GM12878 (cell line): ENCODE measurements at regions not wholly inside any gene's neighbourhood (a gene's known extent, or its start where the extent isn't known, plus 50 kb on each side); places are given as distances from the start of the nearest gene placed in this dataset.

Source experiments
- ATAC-seq: fragments of 200-7000 bp; cut with Tn5 transposase; 3 replicates; pipeline ENCODE4 v1.9.1; 2020; ENCODE audit warnings: mild to moderate bottlenecking, moderate library complexity
- BruUV-seq: library from RNA; stranded (reverse); fragments of 400-500 nt; replicated peaks from 2 replicates; lab custom pipeline; 2021; lab: Mats Ljungman, UMichigan
- CTCF ChIA-PET: fragments of 300-600 bp; sonication (Branson Sonifier 250); formaldehyde crosslinking; extraction: SDS; loops from one replicate; lab custom pipeline; 2021; ENCODE audit warnings: inconsistent platforms; lab: Yijun Ruan, JAX
- POLR2A ChIA-PET: fragments of 350-600 bp; formaldehyde crosslinking; extraction: SDS; loops from one replicate; lab custom pipeline; 2021; ENCODE audit warnings: inconsistent platforms; lab: Charles Lee
- RAD21 ChIA-PET: fragments of 300-600 bp; sonication (Branson Sonifier 250); formaldehyde crosslinking; loops from one replicate; lab custom pipeline; 2023; ENCODE audit warnings: antibody characterized with exemption; ENCODE audit not compliant: unreplicated experiment; lab: Charles Lee
- SMC1A ChIA-PET: fragments of 300-600 bp; sonication (Branson Sonifier 250); formaldehyde crosslinking; loops from one replicate; lab custom pipeline; 2023; ENCODE audit not compliant: unreplicated experiment, uncharacterized antibody; lab: Charles Lee
- DNase-seq: peaks from one replicate; pipeline ENCODE4 v3.0.0-alpha.2; 2011; ENCODE audit warnings: low read depth, low spot score
- FAIRE-seq: peaks from 3 replicates; lab custom pipeline; 2011; peaks lifted over from hg19 to GRCh38; lab: Jason Lieb, UNC
- H2AFZ ChIP-seq: 2 replicates; pipeline ENCODE4 v1.6.0; 2011; ENCODE audit warnings: low read depth, low read length, control low read depth; ENCODE audit not compliant: control insufficient read depth
- H3K27ac ChIP-seq: 2 replicates; pipeline ENCODE4 v1.5.1; 2011; ENCODE audit warnings: control low read depth; ENCODE audit not compliant: control insufficient read depth, insufficient read depth
- H3K27me3 ChIP-seq, 2 experiments: replicated peaks in 1 of 2; 2 replicates each; pipeline versions ENCODE4 v1.6.0 to v1.6.1; 2011; ENCODE audit warnings: low read length in 1 of 2; ENCODE audit not compliant: control insufficient read depth in 2 of 2, insufficient read depth in 2 of 2
- H3K36me3 ChIP-seq, 2 experiments: 2 replicates each; pipeline ENCODE4 v1.5.1; 2011; ENCODE audit warnings: low read length in 1 of 2; ENCODE audit not compliant: control insufficient read depth in 2 of 2, insufficient read depth in 2 of 2
- H3K4me1 ChIP-seq: 2 replicates; pipeline ENCODE4 v1.6.1; 2011; ENCODE audit warnings: mild to moderate bottlenecking, low read length, moderate library complexity, mixed read lengths; ENCODE audit not compliant: control insufficient read depth, insufficient read depth
- H3K4me2 ChIP-seq: 2 replicates; pipeline ENCODE4 v1.6.0; 2011; ENCODE audit warnings: control low read depth; ENCODE audit not compliant: control insufficient read depth, insufficient read depth
- H3K4me3 ChIP-seq: fragments of 200-600 bp; sonication (generic); 2 replicates; pipeline ENCODE4 v1.5.1; 2016
- H3K79me2 ChIP-seq: 2 replicates; pipeline ENCODE4 v1.6.0; 2011; ENCODE audit warnings: low read length; ENCODE audit not compliant: control insufficient read depth, insufficient read depth
- H3K9ac ChIP-seq: 2 replicates; pipeline ENCODE4 v1.8.0; 2011; ENCODE audit warnings: low read length, control low read depth, mixed read lengths; ENCODE audit not compliant: control insufficient read depth, insufficient read depth
- H3K9me3 ChIP-seq: replicated peaks from 3 replicates; pipeline ENCODE4 v1.5.1; 2011; ENCODE audit warnings: mild to moderate bottlenecking, low read length; ENCODE audit not compliant: control insufficient read depth, insufficient read depth
- H4K20me1 ChIP-seq: 2 replicates; pipeline ENCODE4 v1.6.0; 2011; ENCODE audit not compliant: control insufficient read depth, insufficient read depth
- ATF2 ChIP-seq: IDR thresholded peaks from 2 replicates; pipeline ENCODE4 v1.6.1; 2012; ENCODE audit warnings: low read length, inconsistent platforms
- CEBPZ ChIP-seq: fragments of 150-350 bp; IDR thresholded peaks from 2 replicates; pipeline ENCODE4 v1.6.1; 2016; ENCODE audit warnings: low read depth, low read length
- DPF2 ChIP-seq: fragments of 450-650 bp; IDR thresholded peaks from 2 replicates; pipeline ENCODE4 v1.6.1; 2017; ENCODE audit warnings: mild to moderate bottlenecking
- EGR1 ChIP-seq, 2 experiments: IDR thresholded peaks; 1 replicate in 1 of 2; 2 replicates in 1 of 2; pipeline ENCODE4 v1.6.1; 2011 to 2012; ENCODE audit warnings: low read depth in 2 of 2, low read length in 2 of 2, borderline replicate concordance in 1 of 2, mild to moderate bottlenecking in 1 of 2, moderate library complexity in 1 of 2
- EP300 ChIP-seq, 2 experiments: fragments of 150-350 bp in 1 of 2; IDR thresholded peaks; 2 replicates each; pipeline ENCODE4 v1.6.1; 2011 to 2012; ENCODE audit warnings: low read depth in 2 of 2, low read length in 2 of 2, borderline replicate concordance in 1 of 2, improper control_type of control experiment in 1 of 2, inconsistent platforms in 1 of 2; ENCODE audit not compliant: control insufficient read depth in 1 of 2
- IKZF1 ChIP-seq: fragments of 450-650 bp; conservative IDR thresholded peaks from 2 replicates; pipeline ENCODE4 v1.6.1; 2017; ENCODE audit warnings: antibody characterized with exemption, mild to moderate bottlenecking
- MYB ChIP-seq: fragments of 150-350 bp; IDR thresholded peaks from 2 replicates; pipeline ENCODE4 v1.6.1; 2014; ENCODE audit warnings: mild to moderate bottlenecking, low read depth, low read length, borderline replicate concordance
- PML ChIP-seq: IDR thresholded peaks from 2 replicates; pipeline ENCODE4 v1.6.1; 2012; ENCODE audit warnings: low read length, inconsistent platforms
- PRDM15 ChIP-seq: fragments of 450-650 bp; formaldehyde crosslinking; IDR thresholded peaks from 2 replicates; pipeline ENCODE4 v1.4.0; 2020; ENCODE audit warnings: mild to moderate bottlenecking, moderate library complexity
- RELB ChIP-seq: fragments of 450-650 bp; IDR thresholded peaks from 2 replicates; pipeline ENCODE4 v1.6.1; 2017; ENCODE audit warnings: low read depth, mild to moderate bottlenecking, moderate library complexity
- SMARCA5 ChIP-seq: fragments of 450-650 bp; IDR thresholded peaks from 2 replicates; pipeline ENCODE4 v1.6.1; 2017; ENCODE audit warnings: mild to moderate bottlenecking
- SPI1 ChIP-seq: IDR thresholded peaks from 2 replicates; pipeline ENCODE4 v1.6.1; 2011; ENCODE audit warnings: low read depth, mild to moderate bottlenecking, low read length, moderate library complexity, borderline replicate concordance; ENCODE audit not compliant: insufficient read depth
- STAT3 ChIP-seq: IDR thresholded peaks from 2 replicates; pipeline ENCODE4 v1.6.1; 2011; ENCODE audit warnings: low read depth, low read length, improper control_type of control experiment
- TARDBP ChIP-seq: IDR thresholded peaks from 2 replicates; pipeline ENCODE4 v1.6.1; 2016; ENCODE audit warnings: borderline replicate concordance
- TCF3 ChIP-seq: IDR thresholded peaks from 2 replicates; pipeline ENCODE4 v1.6.1; 2012; ENCODE audit warnings: low read depth, mild to moderate bottlenecking, low read length, borderline replicate concordance; ENCODE audit not compliant: insufficient read depth
- WGBS: methylation state at CpG from one replicate; pipeline ENCODE4 v1.1.6; 2016; ENCODE audit warnings: low lambda C conversion rate; ENCODE audit not compliant: insufficient replicate concordance, insufficient coverage; ENCODE audit errors: missing lambda C conversion rate; 5-methylcytosine and 5-hydroxymethylcytosine counted together
- in situ Hi-C: fragments of 300-500 bp; cut with MboI; formaldehyde crosslinking; loops from 9 replicates; pipeline ENCODE4 v1.14.3; 2018; ENCODE audit warnings: mixed read lengths
- intact Hi-C: fragments of 100-400 bp; cut with micrococcal nuclease; formaldehyde crosslinking; loops from one replicate; pipeline ENCODE4 v1.14.2; 2022; ENCODE audit not compliant: unreplicated experiment

GRCh38 chr6:56324396-56324795 is 77.0 kb upstream of the COL21A1 start:
- Histone ChIP-seq H3K27me3 (no peaks in the 10 kb centered on the region), H2AFZ (no peak overlapping the region), H3K9ac (no peak overlapping the region), H3K9me3 (no peaks in the 10 kb centered on the region), H3K4me1 (no peaks in the 10 kb centered on the region), H4K20me1 (no peaks in the 10 kb centered on the region), H3K36me3 (no peaks in the 10 kb centered on the region), H3K4me3 (no peak overlapping the region), H3K4me2 (no peak overlapping the region), H3K27ac (no peak overlapping the region), H3K79me2 (no peaks in the 10 kb centered on the region)
- FAIRE-seq (no peak), ATAC-seq (no peak), DNase-seq (no peak)
- ChIA-PET CTCF (no interaction called here), POLR2A (no interaction called here), RAD21 (no interaction called here), SMC1A (no interaction called here)
- in situ Hi-C loops, result no loop called here
- intact Hi-C loops, result no loop called here
- WGBS, result 20% methylated on average over 6 of the region's 6 CpGs
- BruUV-seq, result no TSS peak
- TF ChIP-seq TCF3 (no peak), PRDM15 (CRISPR knock-in tag) (no peak), PML (no peak), STAT3 (no peak), EGR1 (IDR thresholded peaks at IDR 0.05; ENCODE audit: borderline replicate concordance in 1 of 2, low read depth in 2 of 2, low read length in 2 of 2) (no peak), SPI1 (no peak), IKZF1 (no peak), SMARCA5 (no peak), ATF2 (no peak), CEBPZ (no peak), TARDBP (no peak), RELB (no peak), DPF2 (no peak), MYB (no peak), EP300 (IDR thresholded peaks at IDR 0.05; ENCODE audit: borderline replicate concordance in 1 of 2, control insufficient read depth in 1 of 2, low read depth in 2 of 2, low read length in 2 of 2) (no peak)
